Posterior cingulate gyrus (tissue), 11 donors: ENCODE measurements at regions not wholly inside any gene's neighbourhood (a gene's known extent, or its start where the extent isn't known, plus 50 kb on each side); places are given as distances from the start of the nearest gene placed in this dataset.
"Not testable (repeated sequence)": the region's sequence is repeated elsewhere in the genome, so short reads cannot be mapped to it uniquely, and the experiment has no call there.

ENCODE experiments used
- DNase-seq, 10 donors: peaks; one replicate each; pipeline versions ENCODE4 v3.0.0 to v3.0.0-alpha.2; 2020 to 2021; ENCODE audit warnings: mixed read lengths in 3 of 10
- intact Hi-C: fragments of 100-400 bp; cut with DNase I; formaldehyde crosslinking; loops from one replicate; pipeline ENCODE4 v1.15.1; 2023

- no peak for DNase-seq
- intact Hi-C loops = no loop called here
These were observed 313.2 kb upstream of the ZEB2 start for GRCh38 chr2:144833075-144833637.

- peak in 8 of 10 donors; percentile 13 to 89 (median 39) for DNase-seq
- intact Hi-C loops = no loop called here
These were observed 312.1 kb upstream of the ZEB2 start for GRCh38 chr2:144832048-144832447.

GRCh38 chr2:144830543-144830942, 310.6 kb upstream of the ZEB2 start:
- intact Hi-C loops = no loop called here
- no peak for DNase-seq

DNA sequence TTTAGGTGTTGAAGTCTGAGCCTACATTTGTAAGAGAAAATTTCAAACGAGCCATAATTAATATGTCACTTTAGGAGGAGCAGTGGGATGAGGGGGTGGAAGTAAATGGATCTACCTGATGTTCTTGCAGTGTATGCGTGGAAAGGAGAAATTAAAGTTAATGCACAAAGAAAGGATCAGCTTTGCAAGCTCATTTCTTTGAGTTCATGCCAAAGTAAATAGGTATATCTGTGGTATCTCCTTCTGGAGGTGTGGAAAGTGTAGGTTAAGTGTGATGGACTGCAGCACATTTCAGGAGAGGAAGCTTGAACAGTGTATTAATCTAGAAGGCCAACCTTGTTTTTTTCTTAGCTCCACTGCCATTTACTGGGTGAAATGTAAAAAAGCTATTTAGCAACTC, 307.5 kb upstream of the ZEB2 start:
- no peak for DNase-seq
- intact Hi-C loops = no loop called here

DNA sequence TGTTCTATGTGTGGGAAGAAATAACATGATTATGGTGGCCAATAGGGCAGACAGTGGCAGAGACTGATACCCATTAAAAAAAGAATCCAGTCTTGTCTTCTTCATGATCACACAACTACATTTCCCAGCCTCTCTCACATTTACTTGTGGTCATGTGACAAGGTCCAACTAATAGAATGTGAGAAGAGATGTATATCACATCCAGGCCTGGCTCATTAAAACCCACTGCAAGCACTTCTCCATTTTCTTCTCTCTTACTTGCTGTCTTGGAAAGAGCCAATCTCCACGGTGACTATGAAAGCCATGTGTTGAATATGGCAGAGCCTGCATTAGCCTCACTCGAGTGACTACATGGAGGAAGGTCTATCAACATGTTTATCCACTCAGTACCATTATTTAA, 306.2 kb upstream of the ZEB2 start:
- intact Hi-C loops = no loop called here
- DNase-seq = no peak

DNA sequence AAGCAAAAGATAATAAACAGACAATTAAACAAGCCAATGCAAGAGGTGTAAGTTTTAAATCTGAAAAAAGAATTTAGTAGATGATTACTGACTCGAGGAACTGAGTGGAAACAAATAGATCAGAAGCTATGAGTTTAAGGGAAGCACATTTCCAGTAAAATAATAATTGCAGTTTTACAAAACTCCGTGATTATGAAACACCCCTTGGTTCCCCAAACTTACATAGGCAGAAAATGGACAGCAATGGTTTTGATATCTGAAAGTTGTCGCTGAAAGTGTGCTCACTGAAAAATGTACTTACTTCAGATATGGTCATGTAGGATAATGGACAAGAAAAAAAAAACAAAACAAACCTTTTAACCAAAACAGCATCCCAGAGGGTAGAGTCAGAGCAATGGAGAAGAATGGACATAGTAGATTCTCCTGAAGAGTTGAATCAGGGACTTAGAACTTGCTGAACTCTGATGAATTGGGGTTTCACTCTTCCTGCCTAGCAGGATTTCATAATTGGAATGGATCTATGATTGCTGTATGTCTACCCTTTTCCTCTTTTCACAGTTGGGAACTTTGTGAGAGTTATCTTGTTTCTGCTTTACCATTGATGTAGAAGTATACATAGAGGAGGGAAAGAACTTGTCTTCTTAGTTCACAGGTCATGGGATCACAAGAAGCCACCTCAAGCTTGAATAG, 305.6 kb upstream of the ZEB2 start:
- intact Hi-C loops = no loop called here
- DNase-seq = no peak

GRCh38 chr2:144824306-144825080, 304.6 kb upstream of the ZEB2 start:
- intact Hi-C loops = no loop called here
- DNase-seq = no peak

- DNase-seq = no peak
- intact Hi-C loops = no loop called here
These were observed 303.0 kb upstream of the ZEB2 start for GRCh38 chr2:144822966-144823365.

DNA sequence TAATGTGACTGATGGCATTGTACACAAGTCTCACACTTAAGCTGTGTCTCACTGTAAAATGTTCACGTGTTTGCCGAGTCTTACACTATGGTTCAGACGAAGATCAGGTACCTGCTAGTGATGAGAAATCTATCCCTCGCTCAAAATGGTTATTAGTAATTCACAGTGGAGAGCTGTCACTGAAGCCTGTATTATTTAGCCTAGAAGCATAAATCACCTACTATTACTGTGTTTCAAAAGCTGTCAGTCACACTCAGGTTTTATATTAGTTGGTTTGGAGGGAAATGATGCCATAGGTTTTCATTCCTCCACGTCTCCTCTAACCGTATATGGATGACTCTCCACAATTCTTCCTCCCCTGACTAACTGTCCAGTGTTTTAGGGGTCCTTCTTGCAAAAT, 292.4 kb upstream of the ZEB2 start:
- intact Hi-C loops = no loop called here
- DNase-seq = no peak

DNA sequence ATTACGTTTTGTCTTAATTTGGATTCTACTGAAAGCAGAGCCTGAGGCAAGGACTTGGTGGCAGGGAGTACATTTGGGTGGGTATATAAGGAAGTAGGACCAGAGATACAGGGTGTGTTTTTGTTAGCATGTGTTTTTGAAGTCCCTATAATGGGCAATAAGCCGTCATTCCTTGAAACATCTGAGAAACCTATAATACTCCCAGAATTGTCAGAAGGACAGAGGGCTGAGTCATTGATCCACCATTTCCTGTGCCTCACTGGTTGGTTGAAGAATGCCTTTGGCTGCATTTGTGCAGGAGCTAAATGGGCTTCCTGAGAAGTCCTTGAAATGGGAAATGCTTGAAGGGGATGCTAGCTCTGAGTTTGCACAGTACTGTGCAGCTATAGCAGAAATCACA, 281.8 kb upstream of the ZEB2 start:
- DNase-seq = no peak
- intact Hi-C loops = no loop called here

GRCh38 chr2:144801325-144801724, 281.4 kb upstream of the ZEB2 start:
- intact Hi-C loops = no loop called here
- DNase-seq = no peak

DNA sequence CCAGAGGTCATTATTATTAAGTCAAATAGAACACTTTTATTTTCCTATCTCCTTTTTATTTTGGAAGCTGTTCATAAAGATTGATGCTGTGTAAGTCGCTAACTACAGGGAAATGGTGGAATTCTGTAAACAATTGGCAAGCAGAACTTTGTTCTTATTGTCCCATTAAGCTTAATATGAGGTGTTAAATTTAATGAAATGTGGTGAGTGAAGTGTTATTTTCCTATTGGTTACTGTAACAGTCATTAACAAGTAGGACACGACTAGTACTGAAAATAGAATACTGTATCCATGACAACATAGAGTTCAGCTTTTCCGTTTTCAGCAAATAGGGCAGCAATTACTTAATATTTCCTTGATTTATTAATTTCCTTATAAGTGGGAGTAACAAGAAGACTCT, 279.1 kb upstream of the ZEB2 start:
- DNase-seq = no peak
- intact Hi-C loops = no loop called here

GRCh38 chr2:144798034-144798433, 278.1 kb upstream of the ZEB2 start:
- DNase-seq = no peak
- intact Hi-C loops = no loop called here

- intact Hi-C loops = no loop called here
- DNase-seq = no peak
These were observed 277.0 kb upstream of the ZEB2 start for GRCh38 chr2:144796936-144797335.

- intact Hi-C loops = no loop called here
- no peak for DNase-seq
These were observed 276.2 kb upstream of the ZEB2 start for GRCh38 chr2:144796164-144796563.

- DNase-seq = peak in 2 of 10 donors; percentile 39 to 68
- intact Hi-C loops = no loop called here
These were observed 265.3 kb upstream of the ZEB2 start for GRCh38 chr2:144785253-144785652.

GRCh38 chr2:144780983-144781382, 261.1 kb upstream of the ZEB2 start:
- intact Hi-C loops = no loop called here
- DNase-seq = no peak

- intact Hi-C loops = no loop called here
- no peak for DNase-seq
These were observed 256.8 kb upstream of the ZEB2 start for GRCh38 chr2:144776766-144777165.

DNA sequence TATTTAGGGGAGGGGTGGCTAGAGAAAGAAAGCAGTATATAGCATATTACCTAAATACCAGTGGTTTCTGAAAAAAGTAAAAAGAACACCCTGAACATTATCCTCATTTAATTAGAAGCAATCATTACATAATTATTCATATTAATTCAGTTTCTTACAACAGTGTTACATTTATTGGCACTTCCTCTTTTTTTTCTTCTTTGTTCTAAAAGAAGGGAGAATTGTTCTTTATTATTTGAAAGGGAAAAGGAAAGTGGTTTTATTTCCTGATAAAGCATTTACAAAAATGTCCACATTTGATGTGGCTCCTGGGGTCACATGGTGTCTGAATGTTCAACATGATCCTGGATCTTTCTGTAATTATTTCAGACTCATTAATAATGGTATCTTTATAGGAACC, 254.9 kb upstream of the ZEB2 start:
- DNase-seq = no peak
- intact Hi-C loops = no loop called here

DNA sequence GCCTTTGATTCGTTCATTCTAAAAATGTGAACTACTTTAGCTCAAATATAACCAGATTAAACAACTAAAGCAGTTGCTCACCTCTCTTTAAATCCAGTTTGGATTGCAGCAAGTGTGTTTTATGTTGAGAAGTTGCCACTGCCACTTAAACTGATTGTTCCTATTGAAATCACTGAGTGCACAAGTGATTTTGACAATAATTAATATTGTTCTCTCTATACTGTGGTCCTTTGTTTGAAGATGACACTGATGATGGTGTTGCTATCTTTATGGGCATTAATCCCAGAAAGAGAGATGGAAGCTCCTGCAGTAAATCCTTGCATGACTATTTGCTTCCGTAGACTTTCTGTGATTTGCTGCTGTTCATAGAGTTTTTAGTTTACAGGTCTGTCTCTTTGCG, 251.4 kb upstream of the ZEB2 start:
- no peak for DNase-seq
- intact Hi-C loops = no loop called here

GRCh38 chr2:144770616-144771230, 250.8 kb upstream of the ZEB2 start:
- no peak for DNase-seq
- intact Hi-C loops = no loop called here

DNA sequence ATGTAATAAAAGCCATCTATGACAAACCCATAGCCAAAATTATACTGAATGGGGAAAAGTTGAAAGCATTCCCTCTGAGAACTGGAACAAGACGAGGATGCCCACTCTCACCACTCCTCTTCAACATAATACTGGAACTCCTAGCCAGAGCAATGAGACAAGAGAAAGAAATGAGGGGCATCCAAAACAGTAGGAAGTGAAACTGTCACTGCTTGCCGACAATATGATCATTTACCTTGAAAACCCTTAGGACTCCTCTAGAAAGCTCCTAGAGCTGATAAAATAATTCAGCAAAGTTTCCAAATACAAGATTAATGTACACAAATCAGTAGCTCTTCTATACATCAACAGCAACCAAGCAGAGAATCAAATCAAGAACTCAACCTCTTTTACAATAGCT, 241.0 kb upstream of the ZEB2 start:
- DNase-seq, intact Hi-C loops: not testable (repeated sequence)
